Trophoblast cell (in vitro differentiated cells and primary cell): ENCODE measurements at regions not wholly inside any gene's neighbourhood (a gene's known extent, or its start where the extent isn't known, plus 50 kb on each side); places are given as distances from the start of the nearest gene placed in this dataset.

Experiments used
- DNase-seq, 2 donors: peaks; one replicate each; pipeline ENCODE4 v3.0.0-alpha.2; 2016
- H2AFZ ChIP-seq: 2 replicates; pipeline ENCODE4 v1.6.1; 2013; ENCODE audit warnings: low read length, moderate library complexity, mild to moderate bottlenecking; ENCODE audit not compliant: insufficient read depth, poor library complexity
- H2AK5ac ChIP-seq: 2 replicates; pipeline ENCODE4 v1.6.1; 2013; ENCODE audit warnings: mild to moderate bottlenecking, low read length
- H2BK120ac ChIP-seq: 2 replicates; pipeline ENCODE4 v1.6.1; 2013; ENCODE audit warnings: low read length, mild to moderate bottlenecking, moderate library complexity; ENCODE audit not compliant: insufficient read depth, poor library complexity
- H2BK12ac ChIP-seq: 2 replicates; pipeline ENCODE4 v1.6.1; 2013; ENCODE audit warnings: mild to moderate bottlenecking, low read length, moderate library complexity
- H2BK5ac ChIP-seq: 2 replicates; pipeline ENCODE4 v1.6.1; 2013; ENCODE audit warnings: low read length, low read depth, moderate library complexity, mild to moderate bottlenecking; ENCODE audit not compliant: poor library complexity
- H3K14ac ChIP-seq: 2 replicates; pipeline ENCODE4 v1.6.1; 2013; ENCODE audit warnings: mild to moderate bottlenecking, low read length
- H3K18ac ChIP-seq: 2 replicates; pipeline ENCODE4 v1.6.1; 2013; ENCODE audit warnings: mild to moderate bottlenecking, low read length
- H3K23ac ChIP-seq: 2 replicates; pipeline ENCODE4 v1.6.1; 2013; ENCODE audit warnings: low read length
- H3K27ac ChIP-seq: 2 replicates; pipeline ENCODE4 v1.5.1; 2013; ENCODE audit warnings: low read depth, mild to moderate bottlenecking, inconsistent platforms, low read length, moderate library complexity
- H3K27me3 ChIP-seq: 2 replicates; pipeline ENCODE4 v1.6.1; 2013; ENCODE audit warnings: inconsistent platforms, mild to moderate bottlenecking, low read length, moderate library complexity; ENCODE audit not compliant: insufficient read depth
- H3K36me3 ChIP-seq, 2 experiments: 1 replicate in 1 of 2; 2 replicates in 1 of 2; pipeline ENCODE4 v1.6.1; 2013; ENCODE audit warnings: low read length in 2 of 2, mild to moderate bottlenecking in 2 of 2, moderate library complexity in 1 of 2; ENCODE audit not compliant: insufficient read depth in 2 of 2, control insufficient read depth in 1 of 2
- H3K4ac ChIP-seq: 2 replicates; pipeline ENCODE4 v1.6.1; 2013; ENCODE audit warnings: low read depth, mild to moderate bottlenecking, low read length, moderate library complexity
- H3K4me1 ChIP-seq, 2 experiments: 1 replicate in 1 of 2; 2 replicates in 1 of 2; pipeline ENCODE4 v1.6.1; 2013; ENCODE audit warnings: low read length in 2 of 2, mild to moderate bottlenecking in 2 of 2, moderate library complexity in 1 of 2; ENCODE audit not compliant: insufficient read depth in 2 of 2, control insufficient read depth in 1 of 2
- H3K4me2 ChIP-seq: 2 replicates; pipeline ENCODE4 v1.6.1; 2013; ENCODE audit warnings: inconsistent platforms, mild to moderate bottlenecking, low read length, moderate library complexity
- H3K4me3 ChIP-seq: 2 replicates; pipeline ENCODE4 v1.5.1; 2013; ENCODE audit warnings: mild to moderate bottlenecking, low read depth, low read length, inconsistent platforms
- H3K79me1 ChIP-seq: one replicate; pipeline ENCODE4 v1.6.1; 2013; ENCODE audit warnings: low read length
- H3K79me2 ChIP-seq: 2 replicates; pipeline ENCODE4 v1.6.1; 2013; ENCODE audit warnings: low read length, mild to moderate bottlenecking; ENCODE audit not compliant: control insufficient read depth, insufficient read depth, poor library complexity
- H3K9ac ChIP-seq: 2 replicates; pipeline ENCODE4 v1.6.1; 2013; ENCODE audit warnings: mild to moderate bottlenecking, low read length
- H3K9me3 ChIP-seq: 2 replicates; pipeline ENCODE4 v1.6.1; 2013; ENCODE audit warnings: low read depth, mild to moderate bottlenecking, control low read depth, inconsistent platforms, low read length; ENCODE audit not compliant: insufficient read depth
- H4K12ac ChIP-seq: 2 replicates; pipeline ENCODE4 v1.6.1; 2013; ENCODE audit warnings: low read depth, mild to moderate bottlenecking, low read length, moderate library complexity
- H4K8ac ChIP-seq: 2 replicates; pipeline ENCODE4 v1.6.1; 2013; ENCODE audit warnings: low read depth, mild to moderate bottlenecking, low read length, moderate library complexity
- H4K91ac ChIP-seq: one replicate; pipeline ENCODE4 v1.6.1; 2013; ENCODE audit warnings: low read depth, mild to moderate bottlenecking, low read length, moderate library complexity
- WGBS: extraction: QIAGEN DNeasy Blood & Tissue Kit; methylation state at CpG from one replicate; pipeline ENCODE4 v1.1.7; 2013; ENCODE audit warnings: missing lambda C conversion rate; ENCODE audit not compliant: insufficient read length, insufficient coverage; ENCODE audit errors: extremely low coverage; 5-methylcytosine and 5-hydroxymethylcytosine counted together

- Histone ChIP-seq H2AK5ac (no peak overlapping the region), H3K4me1 (no peaks in the 10 kb centered on the region), H4K91ac (no peak overlapping the region), H3K9ac (no peak overlapping the region), H2BK120ac (no peak overlapping the region), H2BK12ac (no peak overlapping the region), H2BK5ac (no peak overlapping the region), H3K79me1 (no peaks in the 10 kb centered on the region), H3K4me2 (no peak overlapping the region), H4K8ac (no peak overlapping the region), H3K18ac (no peak overlapping the region), H3K36me3 (no peaks in the 10 kb centered on the region), H3K27ac (no peak overlapping the region), H3K14ac (no peak overlapping the region), H3K4ac (no peak overlapping the region), H3K23ac (no peak overlapping the region), H3K27me3 (no peaks in the 10 kb centered on the region), H3K4me3 (no peak overlapping the region), H4K12ac (no peak overlapping the region), H3K79me2 (no peaks in the 10 kb centered on the region), H2AFZ (no peak overlapping the region), H3K9me3 (no peaks in the 10 kb centered on the region)
- 96% methylated on average over 1 of the region's 1 CpG for whole genome bisulfite sequencing
- no peak for DNase-seq
Measured at GRCh38 chr10:78901694-78902093, 167.1 kb upstream of the ZMIZ1 start.

- H4K91ac ChIP-seq: no peak overlapping the region
- no peak overlapping the region for H3K4me2 ChIP-seq
- H3K14ac ChIP-seq: no peak overlapping the region
- WGBS: no CpG with 5 or more reads among the region's 3 CpGs
- no peak overlapping the region for H3K23ac ChIP-seq
- no peak overlapping the region for H3K18ac ChIP-seq
- no peak overlapping the region for H3K9ac ChIP-seq
- H4K12ac ChIP-seq: no peak overlapping the region
- H2BK5ac ChIP-seq: no peak overlapping the region
- H3K36me3 ChIP-seq: no peaks in the 10 kb centered on the region
- H3K27ac ChIP-seq: no peak overlapping the region
- H3K27me3 ChIP-seq: no peaks in the 10 kb centered on the region
- H2BK12ac ChIP-seq: no peak overlapping the region
- H3K9me3 ChIP-seq: peaks cover 3% of the 10 kb centered on the region
- H3K4ac ChIP-seq: no peak overlapping the region
- H3K4me1 ChIP-seq: no peaks in the 10 kb centered on the region
- H3K79me1 ChIP-seq: no peaks in the 10 kb centered on the region
- H3K79me2 ChIP-seq: no peaks in the 10 kb centered on the region
- H3K4me3 ChIP-seq: no peak overlapping the region
- DNase-seq: no peak
- H2AK5ac ChIP-seq: no peak overlapping the region
- no peak overlapping the region for H2BK120ac ChIP-seq
- no peak overlapping the region for H4K8ac ChIP-seq
- H2AFZ ChIP-seq: no peak overlapping the region
Measured at GRCh38 chr10:78902815-78903214, 166.0 kb upstream of the ZMIZ1 start.

- whole genome bisulfite sequencing: no CpG with 5 or more reads among the region's 4 CpGs
- Histone ChIP-seq H4K91ac (no peak overlapping the region), H4K8ac (no peak overlapping the region), H3K79me1 (no peaks in the 10 kb centered on the region), H3K18ac (no peak overlapping the region), H3K27me3 (no peaks in the 10 kb centered on the region), H2AFZ (no peak overlapping the region), H2BK120ac (no peak overlapping the region), H3K79me2 (no peaks in the 10 kb centered on the region), H3K14ac (no peak overlapping the region), H2AK5ac (no peak overlapping the region), H3K4me2 (no peak overlapping the region), H4K12ac (no peak overlapping the region), H3K36me3 (no peaks in the 10 kb centered on the region), H3K4me1 (no peaks in the 10 kb centered on the region), H3K9me3 (peaks cover 3% of the 10 kb centered on the region), H2BK12ac (no peak overlapping the region), H3K4me3 (no peak overlapping the region), H3K4ac (no peak overlapping the region), H3K9ac (no peak overlapping the region), H3K27ac (no peak overlapping the region), H3K23ac (no peak overlapping the region), H2BK5ac (no peak overlapping the region)
- DNase-seq: no peak
Measured at GRCh38 chr10:78903341-78903940, 165.3 kb upstream of the ZMIZ1 start.

GRCh38 chr10:78904196-78904595 lies 164.6 kb upstream of the ZMIZ1 start:
- H3K23ac ChIP-seq: no peak overlapping the region
- WGBS: no CpG with 5 or more reads among the region's 5 CpGs
- H4K8ac ChIP-seq: no peak overlapping the region

More at GRCh38 chr10:78904196-78904595, 164.6 kb upstream of the ZMIZ1 start:
- Histone ChIP-seq H4K91ac (no peak overlapping the region), H3K14ac (no peak overlapping the region), H3K4me3 (no peak overlapping the region), H2BK120ac (no peak overlapping the region), H3K4me2 (no peak overlapping the region), H3K79me1 (no peaks in the 10 kb centered on the region), H3K18ac (no peak overlapping the region), H2BK5ac (no peak overlapping the region), H2AK5ac (no peak overlapping the region), H3K4me1 (no peaks in the 10 kb centered on the region), H4K12ac (no peak overlapping the region), H2BK12ac (no peak overlapping the region), H2AFZ (no peak overlapping the region), H3K79me2 (no peaks in the 10 kb centered on the region), H3K27me3 (no peaks in the 10 kb centered on the region), H3K36me3 (no peaks in the 10 kb centered on the region), H3K4ac (no peak overlapping the region), H3K9me3 (peaks cover 3% of the 10 kb centered on the region), H3K9ac (no peak overlapping the region), H3K27ac (no peak overlapping the region)
- no peak for DNase-seq
